IMR-90 (cell line): ENCODE measurements at regions not wholly inside any gene's neighbourhood (a gene's known extent, or its start where the extent isn't known, plus 50 kb on each side); places are given as distances from the start of the nearest gene placed in this dataset.

Source experiments
- ATAC-seq: fragments of 200-7000 bp; cut with Tn5 transposase; 2 replicates; pipeline ENCODE4 v1.9.1; 2020; ENCODE audit warnings: low read depth, mild to moderate bottlenecking, moderate library complexity
- BruUV-seq: library from RNA; stranded (reverse); fragments of 400-500 nt; replicated peaks from 2 replicates; lab custom pipeline; 2021; lab: Mats Ljungman, UMichigan
- CTCF ChIA-PET: fragments of 300-600 bp; formaldehyde crosslinking; extraction: SDS; loops from one replicate; lab custom pipeline; 2021; ENCODE audit warnings: antibody characterized with exemption; lab: Yijun Ruan, JAX
- POLR2A ChIA-PET: fragments of 300-600 bp; sonication (Branson Sonifier 250); formaldehyde crosslinking; loops from one replicate; lab custom pipeline; 2022; ENCODE audit warnings: antibody characterized with exemption; ENCODE audit not compliant: unreplicated experiment; lab: Charles Lee
- DNase-seq: peaks from one replicate; pipeline ENCODE4 v3.0.0; 2013
- H2AFZ ChIP-seq: replicated peaks from 2 replicates; pipeline ENCODE3; 2013; ENCODE audit warnings: low read length, mild to moderate bottlenecking; ENCODE audit not compliant: poor library complexity
- H2AK5ac ChIP-seq: 2 replicates; pipeline ENCODE4 v1.6.1; 2013; ENCODE audit warnings: low read depth, low read length, inconsistent platforms
- H2AK9ac ChIP-seq: replicated peaks from 2 replicates; pipeline ENCODE3; 2013; ENCODE audit warnings: mild to moderate bottlenecking, low read depth, low read length, moderate library complexity; ENCODE audit not compliant: poor library complexity
- H2BK120ac ChIP-seq: 2 replicates; pipeline ENCODE4 v1.6.1; 2013; ENCODE audit warnings: low read depth, low read length, inconsistent platforms
- H2BK15ac ChIP-seq: 3 replicates; pipeline ENCODE4 v1.6.1; 2013; ENCODE audit warnings: low read depth, low read length, inconsistent platforms
- H2BK20ac ChIP-seq: 2 replicates; pipeline ENCODE4 v1.6.1; 2013; ENCODE audit warnings: low read depth, mild to moderate bottlenecking, inconsistent platforms, low read length, moderate library complexity
- H2BK5ac ChIP-seq: 2 replicates; pipeline ENCODE4 v1.6.1; 2013; ENCODE audit warnings: mild to moderate bottlenecking, low read depth, low read length, inconsistent platforms; ENCODE audit not compliant: poor library complexity, severe bottlenecking
- H3K14ac ChIP-seq: replicated peaks from 2 replicates; pipeline ENCODE4 v1.6.1; 2013; ENCODE audit warnings: low read depth, low read length, inconsistent platforms
- H3K18ac ChIP-seq: 2 replicates; pipeline ENCODE4 v1.6.1; 2013; ENCODE audit warnings: low read depth, low read length, control low read depth
- H3K23ac ChIP-seq: 2 replicates; pipeline ENCODE4 v1.6.1; 2013; ENCODE audit warnings: low read depth, low read length, inconsistent platforms
- H3K27ac ChIP-seq: 2 replicates; pipeline ENCODE4 v1.5.1; 2013; ENCODE audit warnings: mild to moderate bottlenecking, control low read depth, low read length; ENCODE audit not compliant: insufficient read depth
- H3K27me3 ChIP-seq: 2 replicates; pipeline ENCODE4 v1.6.1; 2013; ENCODE audit warnings: low read length; ENCODE audit not compliant: control insufficient read depth, insufficient read depth
- H3K36me3 ChIP-seq: 2 replicates; pipeline ENCODE4 v1.6.1; 2013; ENCODE audit warnings: low read length, mixed read lengths; ENCODE audit not compliant: control insufficient read depth, insufficient read depth
- H3K4ac ChIP-seq: 2 replicates; pipeline ENCODE4 v1.6.1; 2013; ENCODE audit warnings: low read depth, low read length, inconsistent platforms
- H3K4me1 ChIP-seq: 2 replicates; pipeline ENCODE4 v1.6.1; 2013; ENCODE audit warnings: low read length, mixed read lengths; ENCODE audit not compliant: control insufficient read depth, insufficient read depth
- H3K4me2 ChIP-seq: 2 replicates; pipeline ENCODE4 v1.6.1; 2013; ENCODE audit warnings: low read depth, mild to moderate bottlenecking, control low read depth, low read length, moderate library complexity
- H3K4me3 ChIP-seq: 2 replicates; pipeline ENCODE4 v1.5.1; 2013; ENCODE audit warnings: low read depth, mild to moderate bottlenecking, control low read depth, low read length, moderate library complexity; ENCODE audit not compliant: insufficient read depth
- H3K56ac ChIP-seq: 2 replicates; pipeline ENCODE4 v1.6.1; 2013; ENCODE audit warnings: low read length, inconsistent platforms; ENCODE audit not compliant: insufficient read depth; ENCODE audit errors: extremely low read depth
- H3K79me1 ChIP-seq, 2 experiments: 2 replicates each; pipeline ENCODE4 v1.6.1; 2013; ENCODE audit warnings: low read length in 2 of 2, inconsistent platforms in 1 of 2, low read depth in 1 of 2
- H3K9ac ChIP-seq: 2 replicates; pipeline ENCODE4 v1.6.1; 2013; ENCODE audit warnings: low read depth, low read length, control low read depth
- H3K9me1 ChIP-seq: 2 replicates; pipeline ENCODE4 v1.6.1; 2013; ENCODE audit warnings: low read length, inconsistent platforms; ENCODE audit not compliant: insufficient read depth
- H3K9me3 ChIP-seq: 2 replicates; pipeline ENCODE4 v1.6.1; 2013; ENCODE audit warnings: low read length; ENCODE audit not compliant: control insufficient read depth, insufficient read depth
- H4K20me1 ChIP-seq: 2 replicates; pipeline ENCODE4 v1.6.1; 2013; ENCODE audit warnings: low read length, inconsistent platforms; ENCODE audit not compliant: insufficient read depth
- H4K5ac ChIP-seq: 2 replicates; pipeline ENCODE4 v1.6.1; 2013; ENCODE audit warnings: mild to moderate bottlenecking, low read depth, low read length, control low read depth
- H4K8ac ChIP-seq, 2 experiments: 2 replicates each; pipeline ENCODE4 v1.6.1; 2013; ENCODE audit warnings: low read depth in 2 of 2, low read length in 2 of 2, control low read depth in 1 of 2, inconsistent platforms in 1 of 2
- H4K91ac ChIP-seq: 2 replicates; pipeline ENCODE4 v1.6.1; 2013; ENCODE audit warnings: low read depth, low read length, inconsistent platforms; ENCODE audit not compliant: insufficient read depth
- BHLHE40 ChIP-seq: fragments of 150-350 bp; IDR thresholded peaks from 2 replicates; pipeline ENCODE4 v1.6.1; 2016; ENCODE audit warnings: mild to moderate bottlenecking, low read depth, low read length
- CEBPB ChIP-seq: IDR thresholded peaks from 2 replicates; pipeline ENCODE4 v1.6.1; 2012; ENCODE audit warnings: low read depth, low read length, improper control_type of control experiment
- CHD1 ChIP-seq: IDR thresholded peaks from 2 replicates; pipeline ENCODE4 v1.6.1; 2012; ENCODE audit warnings: low read depth, low read length, improper control_type of control experiment
- CTCF ChIP-seq: conservative IDR thresholded peaks from 2 replicates; pipeline ENCODE4 v1.5.1; 2012; ENCODE audit warnings: mild to moderate bottlenecking, low read depth, low read length, improper control_type of control experiment
- FOS ChIP-seq: fragments of 150-350 bp; IDR thresholded peaks from 2 replicates; pipeline ENCODE4 v1.6.1; 2016; ENCODE audit warnings: low read depth, low read length
- MAFK ChIP-seq: IDR thresholded peaks from 2 replicates; pipeline ENCODE4 v1.6.1; 2012; ENCODE audit warnings: low read depth, low read length, improper control_type of control experiment
- MAZ ChIP-seq: IDR thresholded peaks from 2 replicates; pipeline ENCODE4 v1.6.1; 2012; ENCODE audit warnings: low read depth, mild to moderate bottlenecking, low read length, improper control_type of control experiment, moderate library complexity, borderline replicate concordance
- MXI1 ChIP-seq: IDR thresholded peaks from 2 replicates; pipeline ENCODE4 v1.6.1; 2012; ENCODE audit warnings: low read depth, mild to moderate bottlenecking, low read length, moderate library complexity, borderline replicate concordance
- NFE2L2 ChIP-seq: fragments of 150-350 bp; IDR thresholded peaks from 2 replicates; pipeline ENCODE4 v1.6.1; 2016; ENCODE audit warnings: low read depth, mild to moderate bottlenecking, low read length
- POLR2A ChIP-seq: IDR thresholded peaks from 2 replicates; pipeline ENCODE4 v1.6.1; 2012; ENCODE audit warnings: mild to moderate bottlenecking, low read depth, low read length
- RAD21 ChIP-seq: IDR thresholded peaks from 2 replicates; pipeline ENCODE4 v1.6.1; 2012; ENCODE audit warnings: low read length, improper control_type of control experiment
- RFX5 ChIP-seq: IDR thresholded peaks from 2 replicates; pipeline ENCODE4 v1.8.0; 2012; ENCODE audit warnings: low read depth, mild to moderate bottlenecking, low read length, moderate library complexity
- SMC3 ChIP-seq: fragments of 150-350 bp; IDR thresholded peaks from 2 replicates; pipeline ENCODE4 v1.6.1; 2016; ENCODE audit warnings: low read depth, mild to moderate bottlenecking, antibody characterized with exemption, low read length, moderate library complexity
- USF2 ChIP-seq: fragments of 150-350 bp; IDR thresholded peaks from 2 replicates; pipeline ENCODE4 v1.6.1; 2017; ENCODE audit warnings: mild to moderate bottlenecking, antibody characterized with exemption, low read length, low read depth
- WGBS, 2 experiments: methylation state at CpG; one replicate each; pipeline versions ENCODE4 v1.1.5 to v1.1.7; 2013; ENCODE audit warnings: missing lambda C conversion rate in 2 of 2; ENCODE audit not compliant: insufficient read length in 1 of 2; ENCODE audit errors: extremely low coverage in 2 of 2; 5-methylcytosine and 5-hydroxymethylcytosine counted together
- dilution Hi-C: fragments of 300-500 bp; cut with HindIII; formaldehyde crosslinking; loops from one replicate; pipeline ENCODE4 v1.14.3; 2018; ENCODE audit warnings: low sequenced_read_pairs; ENCODE audit not compliant: unreplicated experiment
- in situ Hi-C: fragments of 300-500 bp; cut with MboI; formaldehyde crosslinking; loops from 3 replicates; pipeline ENCODE4 v1.14.3; 2019; ENCODE audit warnings: low sequenced_read_pairs, inconsistent platforms, mixed read lengths
- intact Hi-C: fragments of 100-400 bp; cut with micrococcal nuclease; formaldehyde crosslinking; loops from 2 replicates; pipeline ENCODE4 v1.10.0; 2022

- no peak overlapping the region for H3K27ac ChIP-seq
- no peak overlapping the region for H4K8ac ChIP-seq
- dilution Hi-C loops (no loop called here), intact Hi-C loops (no loop called here), in situ Hi-C loops (no loop called here)
- no peak overlapping the region for H2AK5ac ChIP-seq
- no peak overlapping the region for H2BK20ac ChIP-seq
- H3K4me3 ChIP-seq: no peak overlapping the region
- no peaks in the 10 kb centered on the region for H3K79me1 ChIP-seq
- no peak for ATAC-seq
- H3K56ac ChIP-seq: no peak overlapping the region
- H4K20me1 ChIP-seq: no peaks in the 10 kb centered on the region
- peaks cover 11% of the 10 kb centered on the region for H3K4me1 ChIP-seq
- no peak overlapping the region for H2AFZ ChIP-seq
- DNase-seq: no peak
- no peak overlapping the region for H4K91ac ChIP-seq
- no peak overlapping the region for H3K9ac ChIP-seq
- no peak overlapping the region for H3K4ac ChIP-seq
- H4K5ac ChIP-seq: no peak overlapping the region
- no peak overlapping the region for H3K18ac ChIP-seq
- no peak overlapping the region for H2BK120ac ChIP-seq
- POLR2A ChIA-PET: no interaction called here
- CTCF ChIA-PET: no interaction called here
- H3K36me3 ChIP-seq: no peaks in the 10 kb centered on the region
- BruUV-seq: no TSS peak
- 100% methylated on average over 2 of the region's 11 CpGs; no CpG with 5 or more reads in 1 of the 2 experiments for WGBS, 2 experiments
- H3K9me3 ChIP-seq: no peaks in the 10 kb centered on the region
- H2AK9ac ChIP-seq: no peak overlapping the region
- H2BK15ac ChIP-seq: no peak overlapping the region
- no peak overlapping the region for H3K4me2 ChIP-seq
- no peaks in the 10 kb centered on the region for H3K27me3 ChIP-seq
- no peak for TF ChIP-seq MXI1
- no peak for TF ChIP-seq NFE2L2
- TF ChIP-seq CHD1: no peak
- TF ChIP-seq MAFK: no peak
- no peak for TF ChIP-seq POLR2A
- TF ChIP-seq CTCF: no peak
- no peak for TF ChIP-seq RAD21
- TF ChIP-seq USF2: no peak
- no peak for TF ChIP-seq RFX5
- TF ChIP-seq BHLHE40: no peak
- no peak for TF ChIP-seq FOS
- no peak for TF ChIP-seq CEBPB
- TF ChIP-seq SMC3: no peak
- TF ChIP-seq MAZ: no peak
- no peak overlapping the region for H3K23ac ChIP-seq
- no peak overlapping the region for H2BK5ac ChIP-seq
- no peak overlapping the region for H3K14ac ChIP-seq
- peaks cover 9% of the 10 kb centered on the region; the same call in 1 of the 2 replicates for H3K9me1 ChIP-seq
Observed at GRCh38 chr1:234696148-234696576, 86.2 kb upstream of the IRF2BP2 start.
